NT2/D1 (cell line): ENCODE measurements at regions not wholly inside any gene's neighbourhood (a gene's known extent, or its start where the extent isn't known, plus 50 kb on each side); places are given as distances from the start of the nearest gene placed in this dataset.
A peak's percentile ranks its signal among the peaks of the same experiment; 100 is the strongest.

ENCODE experiments used
- DNase-seq: peaks from one replicate; pipeline ENCODE4 v3.0.0-alpha.2; 2011; ENCODE audit warnings: low read depth, low spot score
- H3K27me3 ChIP-seq: 2 replicates; pipeline ENCODE4 v1.6.0; 2011; ENCODE audit warnings: mild to moderate bottlenecking; ENCODE audit not compliant: insufficient read length, insufficient read depth
- H3K36me3 ChIP-seq: 2 replicates; pipeline ENCODE4 v1.6.1; 2011; ENCODE audit warnings: mild to moderate bottlenecking, low read length, mixed read lengths; ENCODE audit not compliant: insufficient read depth, insufficient read length
- H3K4me1 ChIP-seq: 2 replicates; pipeline ENCODE4 v1.5.1; 2011; ENCODE audit not compliant: insufficient read depth, insufficient read length
- H3K4me3 ChIP-seq: 2 replicates; pipeline ENCODE4 v1.5.1; 2011; ENCODE audit warnings: low read depth; ENCODE audit not compliant: insufficient read length
- H3K9ac ChIP-seq: 2 replicates; pipeline ENCODE4 v1.6.0; 2011; ENCODE audit warnings: low read depth; ENCODE audit not compliant: insufficient read length
- H3K9me3 ChIP-seq: 2 replicates; pipeline ENCODE4 v1.5.1; 2011; ENCODE audit warnings: mild to moderate bottlenecking, low read length; ENCODE audit not compliant: insufficient read depth
- SUZ12 ChIP-seq: IDR thresholded peaks from 2 replicates; pipeline ENCODE4 v1.6.1; 2011; ENCODE audit not compliant: insufficient read length, insufficient read depth; ENCODE audit errors: extremely low read depth
- YY1 ChIP-seq: IDR thresholded peaks from 2 replicates; pipeline ENCODE4 v1.6.1; 2011; ENCODE audit not compliant: insufficient read length, insufficient read depth
- ZNF274 ChIP-seq: IDR thresholded peaks from 2 replicates; pipeline ENCODE4 v1.6.1; 2011; ENCODE audit warnings: mild to moderate bottlenecking, low read depth, low read length

DNA sequence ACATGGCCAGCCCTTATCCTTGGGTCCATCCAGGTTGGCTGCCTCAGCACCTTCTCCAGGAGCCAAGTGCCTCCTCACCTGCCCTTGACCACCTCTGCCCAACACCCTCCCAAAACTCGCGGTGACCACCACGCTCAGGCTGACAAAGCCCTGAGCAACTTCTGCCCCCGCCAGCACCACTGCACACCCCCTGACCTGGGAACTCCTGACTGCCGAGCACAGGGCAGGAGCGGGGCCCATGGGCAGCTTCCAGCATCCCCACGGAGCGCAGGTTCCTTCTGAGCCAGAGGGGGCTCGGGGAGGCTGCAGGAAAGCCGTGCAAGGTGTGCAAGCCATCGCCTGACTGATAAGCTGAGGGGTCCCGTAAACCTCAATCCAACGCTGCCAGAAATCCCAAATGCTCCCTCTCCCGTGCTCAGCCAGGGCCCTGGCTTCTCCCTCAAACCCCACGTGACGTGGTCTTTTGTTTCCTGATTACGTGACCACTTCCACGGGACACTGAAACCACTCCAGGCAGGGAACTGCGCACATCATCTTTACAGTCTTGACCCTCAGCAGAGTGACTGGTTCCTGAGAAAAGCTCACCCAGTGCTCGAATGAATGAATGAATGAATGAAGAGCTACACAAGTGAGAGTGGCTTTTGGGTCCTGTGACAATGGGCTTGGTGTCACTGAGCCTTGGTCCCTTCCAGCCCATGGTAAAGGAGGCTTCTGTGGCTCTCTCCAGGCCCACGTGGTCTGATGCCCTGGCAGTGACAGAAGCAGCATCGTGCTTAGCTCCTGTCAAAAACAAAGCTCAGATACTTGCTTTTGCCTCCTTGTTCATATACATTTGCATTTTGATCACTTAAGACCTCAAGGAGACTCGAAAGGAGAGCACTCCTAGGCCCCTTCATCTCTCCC, 249.8 kb upstream of the PPP2R2D start:
- peak; percentile 69 for DNase-seq
- no peak overlapping the region for H3K9ac ChIP-seq
- TF ChIP-seq ZNF274 (no peak), YY1 (no peak), SUZ12 (no peak)
- H3K4me1 ChIP-seq, result peaks cover 22% of the 10 kb centered on the region
- no peak overlapping the region for H3K4me3 ChIP-seq
- peaks cover 21% of the 10 kb centered on the region for H3K27me3 ChIP-seq
- H3K9me3 ChIP-seq, result no peaks in the 10 kb centered on the region
- H3K36me3 ChIP-seq, result no peaks in the 10 kb centered on the region

DNA sequence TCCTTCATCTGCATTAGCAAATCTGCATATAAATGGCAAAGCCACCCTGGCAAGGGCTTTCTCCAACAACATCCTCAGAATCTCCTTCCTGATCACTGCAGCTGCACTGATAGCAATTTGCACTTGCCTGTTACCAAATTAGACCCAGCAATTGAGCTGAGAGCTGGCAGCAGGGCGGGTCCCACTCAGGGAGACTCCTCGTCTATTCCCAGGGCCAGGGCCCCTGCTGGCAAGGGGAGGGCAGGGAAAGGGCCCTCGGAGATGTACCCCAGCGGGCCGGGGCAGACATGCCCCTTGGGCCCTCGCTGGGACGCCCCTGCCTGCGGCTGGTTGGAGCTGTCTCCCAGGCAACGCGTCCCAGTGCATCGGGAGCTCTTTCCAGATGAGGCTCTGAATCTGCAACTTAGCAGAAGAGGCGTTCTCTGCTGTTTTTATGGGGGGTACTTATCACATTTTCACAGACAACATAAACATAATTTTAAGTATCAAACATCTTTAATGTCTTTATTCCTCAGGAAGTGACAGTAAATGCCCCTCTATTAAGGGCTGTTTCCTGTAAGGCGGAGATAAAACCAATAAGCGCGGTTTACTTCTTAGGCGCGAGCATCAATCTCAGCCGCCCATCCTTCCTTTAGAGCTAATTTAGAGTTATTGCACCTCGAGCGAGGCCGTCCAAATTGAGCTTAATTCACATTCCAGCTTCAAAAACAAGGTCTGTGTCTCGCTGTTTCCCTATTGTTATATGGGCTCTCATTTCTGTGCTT, 249.0 kb upstream of the PPP2R2D start:
- H3K36me3 ChIP-seq, result no peaks in the 10 kb centered on the region
- peaks cover 22% of the 10 kb centered on the region for H3K4me1 ChIP-seq
- H3K9ac ChIP-seq, result peak overlapping the region; percentile 28
- no peak overlapping the region for H3K4me3 ChIP-seq
- H3K9me3 ChIP-seq, result no peaks in the 10 kb centered on the region
- no peak for DNase-seq
- TF ChIP-seq SUZ12, result no peak
- TF ChIP-seq YY1, result no peak
- TF ChIP-seq ZNF274, result no peak
- H3K27me3 ChIP-seq, result peaks cover 21% of the 10 kb centered on the region

DNA sequence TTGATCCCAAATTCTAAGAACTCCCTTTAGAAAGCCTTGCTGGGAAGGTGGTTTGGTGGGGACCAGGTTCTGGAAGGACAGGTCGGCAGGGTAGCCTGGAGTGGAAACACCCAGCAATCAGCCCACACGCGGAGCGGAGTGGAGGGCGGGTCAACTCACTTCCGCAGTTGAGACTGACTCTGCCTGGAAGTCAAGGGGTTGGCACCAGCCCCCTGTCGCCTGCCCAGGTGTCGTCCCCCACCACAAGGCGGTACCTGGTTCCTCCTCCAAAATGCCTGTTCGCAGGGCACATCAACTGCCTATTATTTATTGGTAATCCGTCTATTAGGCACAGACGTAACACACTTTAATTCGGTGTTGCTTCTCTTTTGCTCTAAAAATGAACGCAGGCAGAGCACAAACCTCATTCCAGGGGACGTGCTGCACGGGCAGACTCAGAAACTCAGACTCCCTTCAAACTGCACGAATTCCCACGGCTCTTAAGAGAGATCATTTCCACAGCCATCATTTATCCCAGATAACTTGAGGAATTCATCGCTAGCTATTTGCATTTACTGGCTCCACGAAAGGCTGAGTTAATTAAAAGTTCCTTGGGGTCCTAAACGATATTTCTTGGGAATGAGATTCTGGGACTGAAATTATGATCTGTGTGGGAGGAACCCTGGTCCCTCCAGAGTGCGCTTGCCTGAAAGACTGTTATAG, 248.2 kb upstream of the PPP2R2D start:
- no peak overlapping the region for H3K9ac ChIP-seq
- peaks cover 21% of the 10 kb centered on the region for H3K27me3 ChIP-seq
- no peaks in the 10 kb centered on the region for H3K9me3 ChIP-seq
- no peak overlapping the region for H3K4me3 ChIP-seq
- peaks cover 22% of the 10 kb centered on the region for H3K4me1 ChIP-seq
- H3K36me3 ChIP-seq, result no peaks in the 10 kb centered on the region
- no peak for TF ChIP-seq ZNF274
- TF ChIP-seq YY1, result no peak
- TF ChIP-seq SUZ12, result no peak
- DNase-seq, result no peak

DNA sequence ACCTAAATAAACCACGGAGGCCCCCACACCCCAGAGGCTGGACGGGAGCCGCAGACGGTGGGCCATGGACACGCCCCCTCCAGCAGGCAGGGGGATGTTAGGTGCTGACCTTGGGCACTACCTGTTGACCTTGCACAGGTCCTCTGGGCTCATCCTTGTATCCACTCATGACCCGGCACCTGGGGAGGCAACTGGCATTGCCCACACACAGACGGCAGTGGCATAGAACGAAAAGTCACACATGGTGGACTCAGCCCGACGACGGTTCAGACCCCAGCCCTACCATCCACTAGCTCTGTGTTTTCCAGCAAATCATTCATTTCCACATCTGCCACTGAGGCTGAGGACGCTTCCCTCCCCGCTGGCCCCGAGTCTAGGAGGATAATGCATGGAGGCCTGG, 247.7 kb upstream of the PPP2R2D start:
- no peaks in the 10 kb centered on the region for H3K9me3 ChIP-seq
- H3K4me3 ChIP-seq, result no peak overlapping the region
- H3K4me1 ChIP-seq, result peaks cover 22% of the 10 kb centered on the region
- H3K36me3 ChIP-seq, result no peaks in the 10 kb centered on the region
- peaks cover 21% of the 10 kb centered on the region for H3K27me3 ChIP-seq
- TF ChIP-seq ZNF274 (no peak), YY1 (no peak), SUZ12 (no peak)
- H3K9ac ChIP-seq, result no peak overlapping the region
- no peak for DNase-seq

DNA sequence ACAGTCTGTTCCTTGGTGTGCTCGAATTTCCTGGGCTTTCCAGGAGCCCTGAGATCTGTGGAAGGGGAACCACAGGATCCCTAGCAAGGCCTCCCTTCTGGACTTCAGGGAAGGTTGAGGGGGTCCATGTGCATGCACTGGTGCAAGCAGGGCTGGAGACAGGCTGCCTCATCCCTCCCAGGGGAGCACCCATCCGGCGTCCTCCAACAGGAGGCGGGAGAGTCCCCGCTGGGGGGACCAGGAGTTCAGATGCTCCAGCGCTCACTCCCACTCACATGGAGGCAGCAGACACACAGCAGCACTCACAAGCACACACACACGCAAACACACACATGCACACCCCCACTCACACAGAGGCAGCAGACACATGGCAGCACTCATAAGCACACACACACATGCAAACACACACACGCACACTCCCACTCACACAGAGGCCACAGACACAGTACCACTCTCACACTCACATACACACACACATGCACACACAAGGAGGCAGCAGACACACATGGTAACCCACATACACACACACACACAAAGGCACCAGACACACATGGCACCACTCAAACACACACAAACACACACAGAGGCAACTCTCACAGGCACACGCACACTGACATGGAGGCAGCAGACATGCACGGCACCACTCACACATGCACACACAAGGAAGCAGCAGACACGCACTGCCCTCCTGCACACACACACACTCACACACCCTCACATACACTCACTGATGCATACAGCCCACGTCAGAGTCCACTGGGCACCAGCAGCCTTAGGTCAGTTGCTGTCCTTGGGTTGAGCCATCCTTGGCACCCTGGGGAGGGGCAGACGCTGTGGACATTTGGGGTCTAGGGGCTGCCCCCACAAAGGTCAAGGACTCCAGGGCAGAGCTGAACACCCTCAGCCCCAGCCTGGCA, 247.0 kb upstream of the PPP2R2D start:
- no peak for DNase-seq
- Histone ChIP-seq H3K27me3 (peaks cover 21% of the 10 kb centered on the region), H3K4me3 (no peak overlapping the region), H3K9ac (peak overlapping the region; percentile 1), H3K4me1 (peaks cover 22% of the 10 kb centered on the region), H3K36me3 (no peaks in the 10 kb centered on the region), H3K9me3 (no peaks in the 10 kb centered on the region)
- TF ChIP-seq ZNF274, result no peak
- TF ChIP-seq SUZ12, result no peak
- no peak for TF ChIP-seq YY1

DNA sequence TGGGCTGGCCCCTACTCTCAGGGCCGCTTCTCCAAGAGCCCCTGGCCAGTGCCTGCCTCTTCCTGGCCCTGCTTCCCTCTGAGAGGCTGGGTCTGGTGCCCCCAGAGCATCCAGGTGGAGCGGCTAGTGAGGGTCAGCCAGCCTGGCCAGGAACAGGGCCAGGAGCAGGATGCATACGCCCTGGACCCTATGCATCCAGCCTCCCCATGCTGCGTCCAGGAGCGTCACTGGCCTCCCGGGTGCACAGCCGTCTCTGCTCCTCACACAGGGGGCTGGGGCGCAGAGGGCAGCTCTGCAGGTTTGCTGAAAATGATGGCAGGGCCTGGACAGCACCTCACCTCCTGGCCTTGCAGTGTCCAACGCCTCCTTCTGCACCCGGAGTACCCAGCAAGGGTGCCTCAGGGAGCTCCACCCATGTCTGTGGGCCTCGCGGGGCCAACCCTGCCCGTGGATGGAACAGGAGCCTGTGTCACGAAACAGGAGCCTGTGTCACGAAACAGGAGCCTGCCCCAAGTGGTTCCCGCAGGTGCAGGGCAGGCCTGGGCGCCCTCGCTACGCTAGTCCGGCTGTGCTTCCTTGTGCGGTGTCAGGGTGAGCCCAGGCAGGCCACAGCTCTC, 246.2 kb upstream of the PPP2R2D start:
- no peak for DNase-seq
- TF ChIP-seq SUZ12 (no peak), YY1 (no peak)
- no peaks in the 10 kb centered on the region for H3K36me3 ChIP-seq
- peaks cover 21% of the 10 kb centered on the region for H3K27me3 ChIP-seq
- no peak overlapping the region for H3K4me3 ChIP-seq
- H3K4me1 ChIP-seq, result peaks cover 22% of the 10 kb centered on the region
- no peaks in the 10 kb centered on the region for H3K9me3 ChIP-seq
- H3K9ac ChIP-seq, result no peak overlapping the region
